HepG2 (cell line): ENCODE measurements at regions not wholly inside any gene's neighbourhood (a gene's known extent, or its start where the extent isn't known, plus 50 kb on each side); places are given as distances from the start of the nearest gene placed in this dataset.

ENCODE experiments used
- ATAC-seq: fragments of 200-7000 bp; cut with Tn5 transposase; 3 replicates; pipeline ENCODE4 v1.9.1; 2020; ENCODE audit warnings: mild to moderate bottlenecking, moderate library complexity
- BruUV-seq: library from RNA; stranded (reverse); fragments of 400-500 nt; replicated peaks from 2 replicates; lab custom pipeline; 2021; lab: Mats Ljungman, UMichigan
- CTCF ChIA-PET: fragments of 300-600 bp; formaldehyde crosslinking; extraction: SDS; loops from one replicate; lab custom pipeline; 2021; ENCODE audit warnings: low total read pairs, inconsistent platforms, low intra/inter-chr PET ratio; lab: Yijun Ruan, JAX
- POLR2A ChIA-PET: fragments of 350-600 bp; sonication (Branson Sonifier 250); formaldehyde crosslinking; loops from one replicate; lab custom pipeline; 2020; ENCODE audit warnings: antibody characterized with exemption, inconsistent platforms; lab: Yijun Ruan, JAX
- DNase-seq: peaks from one replicate; pipeline ENCODE4 v3.0.0-alpha.2; 2015; ENCODE audit warnings: low spot score
- FAIRE-seq: peaks from 3 replicates; lab custom pipeline; 2011; peaks lifted over from hg19 to GRCh38; lab: Jason Lieb, UNC
- H2AFZ ChIP-seq: one replicate; pipeline ENCODE4 v1.6.1; 2011; ENCODE audit warnings: low read length, inconsistent platforms
- H3K27ac ChIP-seq: fragments of 300-600 bp; 3 replicates; pipeline ENCODE4 v1.8.0; 2011; ENCODE audit warnings: mixed run types, mild to moderate bottlenecking, mixed read lengths, low read length, inconsistent platforms; ENCODE audit not compliant: insufficient read depth; ENCODE audit errors: extremely low read length
- H3K27me3 ChIP-seq, 2 experiments: fragments of 200-600 bp in 1 of 2; 2 replicates in 1 of 2; 3 replicates in 1 of 2; pipeline versions ENCODE4 v1.6.0 to v1.8.0; 2011; ENCODE audit warnings: low read length in 2 of 2, mild to moderate bottlenecking in 2 of 2, moderate library complexity in 2 of 2, inconsistent platforms in 1 of 2; ENCODE audit not compliant: insufficient read depth in 2 of 2, control insufficient read depth in 1 of 2
- H3K36me3 ChIP-seq, 2 experiments: fragments of 200-600 bp in 1 of 2; replicated peaks in 1 of 2; 2 replicates in 1 of 2; 3 replicates in 1 of 2; pipeline versions ENCODE4 v1.5.1 to v1.8.0; 2011; ENCODE audit warnings: low read length in 2 of 2, inconsistent platforms in 1 of 2; ENCODE audit not compliant: insufficient read depth in 2 of 2, control insufficient read depth in 1 of 2
- H3K4me1 ChIP-seq: 2 replicates; pipeline ENCODE4 v1.5.1; 2012; ENCODE audit warnings: low read length, inconsistent platforms; ENCODE audit not compliant: insufficient read depth
- H3K4me2 ChIP-seq: 2 replicates; pipeline ENCODE4 v1.6.0; 2011; ENCODE audit warnings: low read depth, low read length, inconsistent platforms
- H3K4me3 ChIP-seq, 3 experiments: fragments of 200-600 bp in 1 of 3; sonication (generic), shearing (Covaris generic) in 1 of 3; replicated peaks in 1 of 3; 2 replicates each; pipeline ENCODE4 v1.5.1; 2011 to 2016; ENCODE audit warnings: low read length in 3 of 3, inconsistent platforms in 2 of 3, low read depth in 2 of 3, mild to moderate bottlenecking in 2 of 3, control low read depth in 1 of 3, mixed read lengths in 1 of 3; ENCODE audit not compliant: insufficient read depth in 1 of 3
- H3K79me2 ChIP-seq: one replicate; pipeline ENCODE4 v1.6.1; 2011; ENCODE audit warnings: low read length, inconsistent platforms; ENCODE audit not compliant: insufficient read depth
- H3K9ac ChIP-seq: 2 replicates; pipeline ENCODE4 v1.6.0; 2011; ENCODE audit warnings: mild to moderate bottlenecking, low read depth, low read length, inconsistent platforms; ENCODE audit not compliant: insufficient read depth
- H3K9me3 ChIP-seq: 2 replicates; pipeline ENCODE4 v1.5.1; 2012; ENCODE audit warnings: mild to moderate bottlenecking, low read length
- H4K20me1 ChIP-seq: 2 replicates; pipeline ENCODE4 v1.6.0; 2011; ENCODE audit warnings: inconsistent platforms, mild to moderate bottlenecking, low read length, moderate library complexity; ENCODE audit not compliant: insufficient read depth
- ARHGAP35 ChIP-seq: sonication (generic); formaldehyde crosslinking; IDR thresholded peaks from 2 replicates; pipeline ENCODE4 v1.9.0; 2022; ENCODE audit warnings: mild to moderate bottlenecking, inconsistent platforms, moderate library complexity, missing genetic modification reagents, borderline replicate concordance
- CENPX ChIP-seq: sonication (generic); formaldehyde crosslinking; IDR thresholded peaks from 2 replicates; pipeline ENCODE4 v1.9.0; 2021; ENCODE audit warnings: mild to moderate bottlenecking, missing genetic modification reagents, moderate library complexity
- CHCHD3 ChIP-seq: sonication (generic); formaldehyde crosslinking; IDR thresholded peaks from 2 replicates; pipeline ENCODE4 v1.8.0; 2022; ENCODE audit warnings: mild to moderate bottlenecking, missing genetic modification reagents, moderate library complexity
- JARID2 ChIP-seq: sonication (generic); formaldehyde crosslinking; IDR thresholded peaks from 2 replicates; pipeline ENCODE4 v1.8.1; 2023; ENCODE audit warnings: missing genetic modification reagents, inconsistent platforms; ENCODE audit not compliant: insufficient replicate concordance
- MYPOP ChIP-seq: sonication (generic); formaldehyde crosslinking; IDR thresholded peaks from 2 replicates; pipeline ENCODE4 v1.8.1; 2023; ENCODE audit warnings: mild to moderate bottlenecking, moderate library complexity, missing genetic modification reagents
- NCOA1 ChIP-seq: sonication (generic); formaldehyde crosslinking; IDR thresholded peaks from 2 replicates; pipeline ENCODE4 v1.9.0; 2021; ENCODE audit warnings: missing genetic modification reagents
- NCOA2 ChIP-seq: sonication (generic); formaldehyde crosslinking; IDR thresholded peaks from 2 replicates; pipeline ENCODE4 v1.8.0; 2022; ENCODE audit warnings: inconsistent platforms
- RERE ChIP-seq: IDR thresholded peaks from 2 replicates; pipeline ENCODE4 v1.6.1; 2016; ENCODE audit warnings: low read depth, missing genetic modification reagents, missing compliant biosample characterization
- SOX6 ChIP-seq, 2 experiments: fragments of 450-650 bp in 1 of 2; sonication (generic) in 1 of 2; formaldehyde crosslinking in 1 of 2; IDR thresholded peaks; 2 replicates each; pipeline versions ENCODE4 v1.4.0 to v1.6.1; 2017 to 2020; ENCODE audit warnings: antibody characterized with exemption in 1 of 2, mild to moderate bottlenecking in 1 of 2, missing genetic modification reagents in 1 of 2
- ZFP41 ChIP-seq: sonication (generic); formaldehyde crosslinking; IDR thresholded peaks from 2 replicates; pipeline ENCODE4 v1.4.0; 2020; ENCODE audit warnings: mild to moderate bottlenecking, missing genetic modification reagents, borderline replicate concordance
- ZNF136 ChIP-seq: sonication (generic); formaldehyde crosslinking; IDR thresholded peaks from 2 replicates; pipeline ENCODE4 v1.8.1; 2022; ENCODE audit warnings: low read depth, mild to moderate bottlenecking, moderate library complexity, missing genetic modification reagents
- ZNF282 ChIP-seq: fragments of 450-650 bp; IDR thresholded peaks from 2 replicates; pipeline ENCODE4 v1.6.1; 2018; ENCODE audit not compliant: partially characterized antibody
- ZNF382 ChIP-seq: sonication (generic); formaldehyde crosslinking; IDR thresholded peaks from 2 replicates; pipeline ENCODE4 v1.5.0; 2020; ENCODE audit warnings: missing genetic modification reagents, mild to moderate bottlenecking, borderline replicate concordance
- ZNF484 ChIP-seq: sonication (generic); formaldehyde crosslinking; IDR thresholded peaks from 2 replicates; pipeline ENCODE4 v1.5.1; 2020; ENCODE audit warnings: mild to moderate bottlenecking, low read depth, missing genetic modification reagents, borderline replicate concordance
- ZNF737 ChIP-seq: sonication (generic); formaldehyde crosslinking; IDR thresholded peaks from 2 replicates; pipeline ENCODE4 v1.5.0; 2020; ENCODE audit warnings: missing genetic modification reagents, mild to moderate bottlenecking, borderline replicate concordance
- ZNF891 ChIP-seq: sonication (generic); formaldehyde crosslinking; IDR thresholded peaks from 2 replicates; pipeline ENCODE4 v1.5.0; 2020; ENCODE audit warnings: mild to moderate bottlenecking, missing genetic modification reagents
- WGBS: methylation state at CpG from one replicate; pipeline ENCODE4 v1.1.6; 2017; ENCODE audit warnings: low lambda C conversion rate; 5-methylcytosine and 5-hydroxymethylcytosine counted together
- in situ Hi-C: cut with HindIII; loops from 2 replicates; pipeline ENCODE4 v1.10.0; 2017; ENCODE audit warnings: low pct_unique_long_range_greater_than_20kb; ENCODE audit not compliant: extremely low pct_ligation_motif_present
- intact Hi-C: fragments of 100-400 bp; cut with micrococcal nuclease; formaldehyde crosslinking; loops from one replicate; pipeline ENCODE4 v1.10.0; 2022; ENCODE audit not compliant: unreplicated experiment

- 0% methylated on average over 2 of the region's 6 CpGs for WGBS
- intact Hi-C loops (no loop called here), in situ Hi-C loops (no loop called here)
- ChIA-PET POLR2A (no interaction called here), CTCF (no interaction called here)
- DNase-seq, result no peak
- H3K79me2 ChIP-seq, result no peaks in the 10 kb centered on the region
- no peaks in the 10 kb centered on the region for H3K36me3 ChIP-seq
- H3K4me3 ChIP-seq, result no peak overlapping the region
- no peak for ATAC-seq
- H2AFZ ChIP-seq, result no peak overlapping the region
- no peak overlapping the region for H3K27ac ChIP-seq
- no TSS peak for BruUV-seq
- no peaks in the 10 kb centered on the region for H4K20me1 ChIP-seq
- peaks cover 0 to 5% of the 10 kb centered on the region in 2 experiments; a peak in 2 of 5 replicates for H3K27me3 ChIP-seq
- H3K9me3 ChIP-seq, result no peaks in the 10 kb centered on the region
- no peaks in the 10 kb centered on the region for H3K4me1 ChIP-seq
- no peak overlapping the region for H3K4me2 ChIP-seq
- no peak for FAIRE-seq
- H3K9ac ChIP-seq, result no peak overlapping the region
- TF ChIP-seq CHCHD3, result no peak
- TF ChIP-seq ZNF484 (CRISPR knock-in tag), result no peak
- no peak for TF ChIP-seq NCOA2
- no peak for TF ChIP-seq ZNF282
- TF ChIP-seq ZNF382, result no peak
- TF ChIP-seq ZNF737 (CRISPR knock-in tag), result no peak
- TF ChIP-seq NCOA1 (CRISPR knock-in tag), result no peak
- TF ChIP-seq SOX6 (IDR thresholded peaks at IDR 0.05), result no peak
- no peak for TF ChIP-seq SOX6 (CRISPR knock-in tag; IDR thresholded peaks at IDR 0.05)
- TF ChIP-seq ZNF891 (CRISPR knock-in tag), result no peak
- no peak for TF ChIP-seq ARHGAP35 (CRISPR knock-in tag)
- no peak for TF ChIP-seq CENPX (CRISPR knock-in tag)
- no peak for TF ChIP-seq JARID2 (CRISPR knock-in tag)
- no peak for TF ChIP-seq ZFP41 (CRISPR knock-in tag)
- no peak for TF ChIP-seq RERE
- TF ChIP-seq ZNF136 (CRISPR knock-in tag), result no peak
- no peak for TF ChIP-seq MYPOP
Observed at GRCh38 chr13:112188298-112188610, 121.3 kb downstream of the SOX1 start.
